Esophagus muscularis mucosa (tissue), 4 donors: ENCODE measurements at regions not wholly inside any gene's neighbourhood (a gene's known extent, or its start where the extent isn't known, plus 50 kb on each side); places are given as distances from the start of the nearest gene placed in this dataset.

Source experiments
- DNase-seq: peaks from one replicate; pipeline ENCODE4 v3.0.0-alpha.2; 2017; ENCODE audit errors: extremely low spot score
- H3K27ac ChIP-seq, 4 donors: fragments of 200-600 bp; sonication (generic); replicated peaks in 1 of 4; 1 replicate in 3 of 4; 2 replicates in 1 of 4; pipeline ENCODE4 v1.5.1; 2016 to 2019; ENCODE audit warnings: mild to moderate bottlenecking in 1 of 4
- H3K27me3 ChIP-seq, 4 donors: fragments of 200-600 bp; sonication (generic); one replicate each; pipeline versions ENCODE4 v1.5.1 to v1.6.0; 2016 to 2019
- H3K36me3 ChIP-seq, 4 donors: fragments of 200-600 bp; sonication (generic); one replicate each; pipeline ENCODE4 v1.5.1; 2016 to 2019
- H3K4me1 ChIP-seq, 4 donors: fragments of 200-600 bp; sonication (generic); one replicate each; pipeline ENCODE4 v1.5.1; 2016 to 2019
- H3K4me3 ChIP-seq, 4 donors: fragments of 200-600 bp; sonication (generic); 1 replicate in 2 of 4; 2 replicates in 2 of 4; pipeline ENCODE4 v1.5.1; 2016 to 2019; ENCODE audit warnings: mild to moderate bottlenecking in 4 of 4, moderate library complexity in 1 of 4
- H3K9me3 ChIP-seq, 4 donors: fragments of 200-600 bp; sonication (generic); 1 replicate in 3 of 4; 2 replicates in 1 of 4; pipeline ENCODE4 v1.5.1; 2016 to 2019
- EP300 ChIP-seq: sonication (generic); formaldehyde crosslinking; IDR thresholded peaks from one replicate; pipeline ENCODE4 v1.6.1; 2017; ENCODE audit warnings: antibody characterized with exemption
- POLR2A ChIP-seq: fragments of 450-650 bp; IDR thresholded peaks from one replicate; pipeline ENCODE4 v1.6.1; 2017; ENCODE audit warnings: antibody characterized with exemption, moderate library complexity, mild to moderate bottlenecking, low read depth
- POLR2AphosphoS5 ChIP-seq, 2 donors: sonication (generic); formaldehyde crosslinking; IDR thresholded peaks; one replicate each; pipeline ENCODE4 v1.6.1; 2017; ENCODE audit warnings: antibody characterized with exemption in 2 of 2
- WGBS: methylation state at CpG from one replicate; pipeline ENCODE4 v1.1.5; 2018; 5-methylcytosine and 5-hydroxymethylcytosine counted together
- intact Hi-C: fragments of 100-400 bp; cut with DNase I; formaldehyde crosslinking; loops from one replicate; pipeline ENCODE4 v1.15.1; 2023
- TF ChIP-seq, protein P1 (sequence below), 3 experiments: fragments of 200-600 bp in 2 of 3; fragments of 450-650 bp in 1 of 3; sonication (generic) in 2 of 3; IDR thresholded peaks; one replicate each; pipeline ENCODE4 v1.5.1; 2017 to 2019; ENCODE audit warnings: antibody characterized with exemption in 3 of 3, mild to moderate bottlenecking in 2 of 3, moderate library complexity in 1 of 3

DNA sequence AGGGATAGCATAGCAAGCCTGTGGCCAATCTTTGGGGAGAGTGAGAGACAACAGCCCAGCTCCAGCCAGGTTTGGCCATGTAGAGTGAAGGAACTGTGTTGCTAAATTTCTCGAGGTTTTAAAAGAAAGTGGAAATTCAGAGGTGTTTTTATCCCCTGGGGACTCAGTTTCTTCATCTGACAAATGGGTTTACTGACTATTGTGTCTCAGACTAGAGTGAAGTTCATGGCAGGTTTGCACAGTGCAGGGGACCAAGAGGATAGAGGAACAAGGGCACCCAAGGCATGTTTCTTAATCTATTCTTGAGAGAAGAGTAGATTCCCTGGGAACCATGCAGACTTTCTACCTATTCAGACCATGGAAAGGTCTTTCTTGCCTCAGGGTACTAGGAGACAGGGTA, 555.8 kb upstream of the C16orf82 start:
- peak; percentile 53 for DNase-seq
- Histone ChIP-seq H3K27ac (no peak overlapping the region), H3K4me3 (no peak overlapping the region), H3K36me3 (no peaks in the 10 kb centered on the region), H3K27me3 (no peaks in the 10 kb centered on the region), H3K4me1 (no peaks in the 10 kb centered on the region), H3K9me3 (no peaks in the 10 kb centered on the region)
- no peak for TF ChIP-seq POLR2AphosphoS5 (IDR thresholded peaks at IDR 0.05)
- intact Hi-C loops: no loop called here
- WGBS: 67% methylated on average over 1 of the region's 1 CpG

DNA sequence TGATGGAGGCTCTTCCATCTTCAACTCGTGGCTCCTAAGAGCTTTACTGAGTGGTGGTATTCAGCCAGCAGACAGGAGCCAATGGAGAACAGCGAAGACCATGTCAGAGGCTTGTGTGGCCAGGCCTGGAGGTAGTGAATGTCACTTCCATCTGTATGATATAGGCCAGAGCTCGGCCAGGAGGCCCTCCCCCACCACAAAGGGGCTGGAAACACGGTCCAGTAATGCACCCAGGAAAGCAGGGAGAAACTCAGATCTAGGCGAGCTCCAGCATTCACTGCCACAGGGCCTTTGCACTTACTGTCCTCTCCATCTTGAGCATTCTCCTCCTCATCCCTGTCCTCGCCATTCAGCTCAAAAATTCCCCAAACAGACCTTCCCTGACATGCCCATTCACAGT, 555.3 kb upstream of the C16orf82 start:
- 68% methylated on average over 6 of the region's 6 CpGs for whole genome bisulfite sequencing
- H3K36me3 ChIP-seq: no peaks in the 10 kb centered on the region
- peak; percentile 89 for DNase-seq
- H3K9me3 ChIP-seq: no peaks in the 10 kb centered on the region
- H3K4me1 ChIP-seq: no peaks in the 10 kb centered on the region
- no peak overlapping the region for H3K4me3 ChIP-seq
- no peaks in the 10 kb centered on the region for H3K27me3 ChIP-seq
- no peak overlapping the region for H3K27ac ChIP-seq
- intact Hi-C loops: no loop called here
- TF ChIP-seq POLR2A (no peak), POLR2AphosphoS5 (IDR thresholded peaks at IDR 0.05) (no peak)
- TF ChIP-seq, protein P1, sequence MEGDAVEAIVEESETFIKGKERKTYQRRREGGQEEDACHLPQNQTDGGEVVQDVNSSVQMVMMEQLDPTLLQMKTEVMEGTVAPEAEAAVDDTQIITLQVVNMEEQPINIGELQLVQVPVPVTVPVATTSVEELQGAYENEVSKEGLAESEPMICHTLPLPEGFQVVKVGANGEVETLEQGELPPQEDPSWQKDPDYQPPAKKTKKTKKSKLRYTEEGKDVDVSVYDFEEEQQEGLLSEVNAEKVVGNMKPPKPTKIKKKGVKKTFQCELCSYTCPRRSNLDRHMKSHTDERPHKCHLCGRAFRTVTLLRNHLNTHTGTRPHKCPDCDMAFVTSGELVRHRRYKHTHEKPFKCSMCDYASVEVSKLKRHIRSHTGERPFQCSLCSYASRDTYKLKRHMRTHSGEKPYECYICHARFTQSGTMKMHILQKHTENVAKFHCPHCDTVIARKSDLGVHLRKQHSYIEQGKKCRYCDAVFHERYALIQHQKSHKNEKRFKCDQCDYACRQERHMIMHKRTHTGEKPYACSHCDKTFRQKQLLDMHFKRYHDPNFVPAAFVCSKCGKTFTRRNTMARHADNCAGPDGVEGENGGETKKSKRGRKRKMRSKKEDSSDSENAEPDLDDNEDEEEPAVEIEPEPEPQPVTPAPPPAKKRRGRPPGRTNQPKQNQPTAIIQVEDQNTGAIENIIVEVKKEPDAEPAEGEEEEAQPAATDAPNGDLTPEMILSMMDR (IDR thresholded peaks at IDR 0.05): no peak

DNA sequence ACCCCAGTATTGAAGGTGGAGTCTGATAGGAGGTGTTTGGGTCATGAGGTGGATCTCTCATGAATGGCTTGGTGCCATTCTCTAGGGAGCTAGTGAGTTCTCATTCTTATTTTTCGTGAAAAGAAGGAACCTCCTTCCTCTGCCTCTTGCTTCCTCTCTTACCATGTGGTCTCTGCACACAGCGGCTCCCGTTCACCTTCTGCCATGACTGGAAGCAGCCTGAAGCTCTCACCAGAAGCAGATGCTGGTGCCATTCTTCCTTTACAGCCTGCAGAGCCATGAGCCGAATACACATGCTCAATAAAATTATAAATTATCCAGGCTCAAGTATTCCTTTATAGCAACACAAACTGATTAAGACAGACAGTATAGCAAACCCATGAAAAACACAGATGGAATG, 545.1 kb upstream of the C16orf82 start:
- DNase-seq: peak; percentile 66
- intact Hi-C loops: loop anchor here (10.0 kb wide), 1 partner anchor 53 kb away; no protein-coding TSS in a partner anchor
- Histone ChIP-seq H3K27ac (no peak overlapping the region), H3K4me1 (no peaks in the 10 kb centered on the region), H3K27me3 (no peaks in the 10 kb centered on the region), H3K9me3 (no peaks in the 10 kb centered on the region), H3K36me3 (no peaks in the 10 kb centered on the region), H3K4me3 (no peak overlapping the region)
- TF ChIP-seq POLR2A: no peak
- WGBS: 83% methylated on average over 4 of the region's 4 CpGs

DNA sequence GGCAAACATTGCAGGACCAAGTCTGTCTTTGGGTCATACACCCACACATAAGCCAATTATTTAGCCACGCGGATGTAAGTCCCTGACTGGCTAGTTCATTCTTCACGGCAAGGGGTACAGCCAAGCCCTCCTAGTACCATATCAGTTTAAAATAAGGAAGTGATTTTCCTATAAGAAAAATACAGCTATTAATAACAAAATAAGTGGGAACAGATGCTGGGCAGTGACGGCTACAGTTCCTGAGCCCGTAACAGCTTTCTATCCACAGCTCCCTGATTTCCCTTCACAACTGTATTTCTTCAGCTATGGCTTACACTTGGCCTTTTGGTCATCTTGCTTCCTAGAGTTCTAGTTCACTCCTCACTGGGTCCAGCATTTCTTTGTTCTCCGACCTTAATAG, 542.4 kb upstream of the C16orf82 start:
- Histone ChIP-seq H3K4me1 (no peaks in the 10 kb centered on the region), H3K4me3 (no peak overlapping the region), H3K9me3 (no peaks in the 10 kb centered on the region), H3K36me3 (no peaks in the 10 kb centered on the region), H3K27ac (no peak overlapping the region), H3K27me3 (no peaks in the 10 kb centered on the region)
- no peak for TF ChIP-seq POLR2A
- no peak for TF ChIP-seq EP300
- 61% methylated on average over 6 of the region's 6 CpGs for WGBS
- peak; percentile 4 for DNase-seq
- intact Hi-C loops: loop anchor here (10.0 kb wide), 1 partner anchor 51 kb away; no protein-coding TSS in a partner anchor

DNA sequence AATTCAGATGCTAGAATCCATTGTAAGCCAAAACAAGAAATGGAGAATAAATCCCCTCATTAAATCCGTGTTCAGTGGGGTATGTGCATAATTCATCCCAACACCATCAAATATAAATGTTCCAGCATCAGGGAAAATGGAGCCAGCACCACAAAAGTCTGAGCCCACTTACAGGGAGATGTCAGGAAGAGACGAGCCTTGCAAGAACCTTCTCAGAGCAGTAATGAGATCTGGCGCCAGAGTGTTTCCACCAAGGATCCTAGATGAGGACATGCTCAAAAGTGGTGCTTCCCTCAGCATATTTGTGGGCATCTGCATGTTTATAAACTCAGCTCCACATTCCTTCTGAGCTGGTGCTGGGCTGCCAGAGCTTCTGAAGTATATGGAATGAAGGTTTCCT, 541.9 kb upstream of the C16orf82 start:
- H3K4me3 ChIP-seq: no peak overlapping the region
- H3K27me3 ChIP-seq: no peaks in the 10 kb centered on the region
- no peaks in the 10 kb centered on the region for H3K36me3 ChIP-seq
- no peak overlapping the region for H3K27ac ChIP-seq
- H3K9me3 ChIP-seq: no peaks in the 10 kb centered on the region
- TF ChIP-seq, protein P1 (IDR thresholded peaks at IDR 0.05): no peak
- TF ChIP-seq POLR2AphosphoS5 (IDR thresholded peaks at IDR 0.05) (no peak), POLR2A (no peak), EP300 (no peak)
- H3K4me1 ChIP-seq: no peaks in the 10 kb centered on the region
- intact Hi-C loops: loop anchor here (10.0 kb wide), 1 partner anchor 50 kb away; no protein-coding TSS in a partner anchor
- peak; percentile 88 for DNase-seq
- 80% methylated on average over 3 of the region's 3 CpGs for WGBS

DNA sequence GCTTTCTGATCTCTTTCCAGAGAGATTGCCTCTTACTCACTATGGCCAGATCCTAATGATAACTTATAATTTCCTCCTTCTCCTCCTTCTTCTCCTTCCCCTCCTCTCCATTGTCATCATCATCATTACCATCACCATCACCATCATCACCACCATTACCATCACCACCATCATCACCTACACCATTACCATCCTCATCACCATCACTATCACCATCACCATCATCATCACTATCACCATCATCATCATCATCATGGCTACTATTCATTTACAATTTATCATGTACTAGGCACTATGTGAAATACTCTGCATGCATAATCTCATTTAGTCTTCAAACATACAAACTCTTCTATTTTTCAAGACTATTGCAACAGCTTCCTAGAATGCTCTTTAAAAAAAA, 540.9 kb upstream of the C16orf82 start:
- H3K27ac ChIP-seq: no peak overlapping the region
- no peaks in the 10 kb centered on the region for H3K27me3 ChIP-seq
- no peak overlapping the region for H3K4me3 ChIP-seq
- no peak for TF ChIP-seq POLR2AphosphoS5 (IDR thresholded peaks at IDR 0.05)
- no peak for TF ChIP-seq POLR2A
- TF ChIP-seq EP300: no peak
- TF ChIP-seq, protein P1 (IDR thresholded peaks at IDR 0.05): no peak
- peak; percentile 3 for DNase-seq
- H3K36me3 ChIP-seq: no peaks in the 10 kb centered on the region
- intact Hi-C loops: loop anchor here (10.0 kb wide), 1 partner anchor 49 kb away; no protein-coding TSS in a partner anchor
- no peaks in the 10 kb centered on the region for H3K9me3 ChIP-seq
- H3K4me1 ChIP-seq: no peaks in the 10 kb centered on the region
